ENCODE measurements at regions not wholly inside any gene's neighbourhood (a gene's known extent, or its start where the extent isn't known, plus 50 kb on each side); places are given as distances from the start of the nearest gene placed in this dataset.

- Histone ChIP-seq H3K9me3 (replicated peaks; ENCODE audit: control insufficient read depth, insufficient read depth, low read depth, low read length) (no peaks in the 10 kb centered on the region), H2AFZ (ENCODE audit: low read depth, low read length) (no peak overlapping the region), H3K9me1 (ENCODE audit: control insufficient read depth, insufficient read depth, low read length) (no peaks in the 10 kb centered on the region), H3K27me3 (ENCODE audit: control insufficient read depth in 2 of 2, insufficient read depth in 2 of 2, low read length in 2 of 2) (no peaks in the 10 kb centered on the region), H3K4me3 (no peak overlapping the region), H3K9ac (ENCODE audit: insufficient read depth in 1 of 2, low read depth in 2 of 2, low read length in 2 of 2) (no peak overlapping the region), H3K4me2 (ENCODE audit: insufficient read depth, low read length) (no peak overlapping the region), H3K27ac (ENCODE audit: extremely low read depth, low read depth, low read length) (no peak overlapping the region), H3K79me2 (ENCODE audit: control insufficient read depth, insufficient read depth, low read length) (no peaks in the 10 kb centered on the region), H3K36me3 (ENCODE audit: control insufficient read depth, insufficient read depth, low read length) (no peaks in the 10 kb centered on the region), H3K4me1 (replicated peaks in 1 of 2; ENCODE audit: control insufficient read depth in 2 of 2, insufficient read depth in 2 of 2, low read length in 2 of 2) (no peaks in the 10 kb centered on the region), H4K20me1 (replicated peaks; ENCODE audit: control insufficient read depth, insufficient read depth, low read length) (no peaks in the 10 kb centered on the region)
- ChIA-PET POLR2A (no interaction called here), CTCF (ENCODE audit: low intra/inter-chr PET ratio) (no interaction called here)
- 0% methylated on average over 3 of the region's 3 CpGs for WGBS (ENCODE audit: insufficient coverage, low coverage, missing lambda C conversion rate)
- TF ChIP-seq CCAR2 (IDR thresholded peaks at IDR 0.05; ENCODE audit: low read depth, low read length) (no peak), ETS2 (tag; IDR thresholded peaks at IDR 0.05; ENCODE audit: borderline replicate concordance, poor library complexity, severe bottlenecking) (no peak), GTF2A2 (tag; IDR thresholded peaks at IDR 0.05) (no peak), EWSR1 (IDR thresholded peaks at IDR 0.05; ENCODE audit: borderline replicate concordance, low read depth, partially characterized antibody) (no peak), ZNF785 (CRISPR knock-in tag; IDR thresholded peaks at IDR 0.05) (no peak)
- intact Hi-C loops (cut with micrococcal nuclease) (no loop called here), in situ Hi-C loops (cut with MboI) (loop anchor here (25.0 kb wide), 1 partner anchor 1218 kb away; no protein-coding TSS in a partner anchor)
- ATAC-seq (no peak), DNase-seq (ENCODE audit: extremely low read depth in 1 of 4, low spot score in 3 of 4) (no peak), FAIRE-seq (no peak)
- BruUV-seq (replicated peaks): no TSS peak
Measured at GRCh38 chr9:86443992-86444391, 89.8 kb upstream of the TUT7 start.

GRCh38 chr9:86434039-86434726 is 80.0 kb upstream of the TUT7 start:
- Histone ChIP-seq H3K27ac (ENCODE audit: extremely low read depth, low read depth, low read length) (no peak overlapping the region), H3K9ac (ENCODE audit: insufficient read depth in 1 of 2, low read depth in 2 of 2, low read length in 2 of 2) (no peak overlapping the region), H3K4me1 (replicated peaks in 1 of 2; ENCODE audit: control insufficient read depth in 2 of 2, insufficient read depth in 2 of 2, low read length in 2 of 2) (no peaks in the 10 kb centered on the region), H3K4me3 (no peak overlapping the region), H3K36me3 (ENCODE audit: control insufficient read depth, insufficient read depth, low read length) (no peaks in the 10 kb centered on the region), H3K9me1 (ENCODE audit: control insufficient read depth, insufficient read depth, low read length) (no peaks in the 10 kb centered on the region), H3K4me2 (ENCODE audit: insufficient read depth, low read length) (no peak overlapping the region), H3K79me2 (ENCODE audit: control insufficient read depth, insufficient read depth, low read length) (no peaks in the 10 kb centered on the region), H4K20me1 (replicated peaks; ENCODE audit: control insufficient read depth, insufficient read depth, low read length) (no peaks in the 10 kb centered on the region), H2AFZ (ENCODE audit: low read depth, low read length) (no peak overlapping the region), H3K27me3 (ENCODE audit: control insufficient read depth in 2 of 2, insufficient read depth in 2 of 2, low read length in 2 of 2) (peaks cover 0 to 7% of the 10 kb centered on the region in 2 experiments; a peak in 1 of 5 replicates), H3K9me3 (replicated peaks; ENCODE audit: control insufficient read depth, insufficient read depth, low read depth, low read length) (no peaks in the 10 kb centered on the region)
- peak; percentile 59 for FAIRE-seq
- intact Hi-C loops (cut with micrococcal nuclease): loop anchor here (10.0 kb wide), 1 partner anchor 51 kb away; no protein-coding TSS in a partner anchor
- BruUV-seq (replicated peaks): no TSS peak
- POLR2A ChIA-PET: no interaction called here
- ATAC-seq: peak; percentile 61; the same call in 1 of the 3 replicates
- peak in 3 of 4 experiments; percentile 5 to 29 (median 22) for DNase-seq (ENCODE audit: extremely low read depth in 1 of 4, low spot score in 3 of 4)
- in situ Hi-C loops (cut with MboI): loop anchor here (25.0 kb wide), 1 partner anchor 1228 kb away; no protein-coding TSS in a partner anchor
- WGBS (ENCODE audit: insufficient coverage, low coverage, missing lambda C conversion rate): 0% methylated on average over 6 of the region's 9 CpGs
- CTCF ChIA-PET (ENCODE audit: low intra/inter-chr PET ratio): interaction anchor here (1.7 kb wide), 1 partner anchor 890 kb away, joined by 7 read pairs; no protein-coding TSS in a partner anchor
- TF ChIP-seq TCF3 (CRISPR knock-in tag; IDR thresholded peaks at IDR 0.05): no peak
- TF ChIP-seq MYNN (IDR thresholded peaks at IDR 0.05): no peak
- no peak for TF ChIP-seq MYNN (CRISPR knock-in tag; IDR thresholded peaks at IDR 0.05)
- peak; percentile 39 to 62; a peak in 3 of 4 replicates for TF ChIP-seq RAD21 (CRISPR knock-in tag; conservative IDR thresholded peaks at IDR 0.05 in 1 of 2, IDR thresholded peaks at IDR 0.05 in 1 of 2)
- TF ChIP-seq ZNF696 (CRISPR knock-in tag; conservative IDR thresholded peaks at IDR 0.05): no peak
- TF ChIP-seq HMG20B (CRISPR knock-in tag; IDR thresholded peaks at IDR 0.05): no peak
- no peak for TF ChIP-seq NR4A1 (CRISPR knock-in tag; IDR thresholded peaks at IDR 0.05)
- no peak for TF ChIP-seq NR4A1 (tag; IDR thresholded peaks at IDR 0.05)
- peak; percentile 40 to 71 (median 61); a peak in 5 of 6 replicates for TF ChIP-seq CTCF (IDR thresholded peaks at IDR 0.05 in 2 of 3, conservative IDR thresholded peaks at IDR 0.05 in 1 of 3; ENCODE audit: insufficient read depth in 2 of 3, low read depth in 1 of 3, low read length in 3 of 3)
- TF ChIP-seq NR2F6 (CRISPR knock-in tag; IDR thresholded peaks at IDR 0.05): no peak

All from K562 (cell line).